AG10803 (cell line): ENCODE measurements at regions not wholly inside any gene's neighbourhood (a gene's known extent, or its start where the extent isn't known, plus 50 kb on each side); places are given as distances from the start of the nearest gene placed in this dataset.

ENCODE experiments used
- DNase-seq: peaks from one replicate; pipeline ENCODE4 v3.0.0; 2010; ENCODE audit warnings: low read depth
- H3K4me3 ChIP-seq: 2 replicates; pipeline ENCODE4 v1.5.1; 2011; ENCODE audit warnings: mild to moderate bottlenecking, low read length, control low read depth
- TF ChIP-seq, protein P1 (sequence below): conservative IDR thresholded peaks from 2 replicates; pipeline ENCODE4 v1.5.1; 2011; ENCODE audit warnings: mild to moderate bottlenecking, low read length, control low read depth, inconsistent platforms

- H3K4me3 ChIP-seq: no peak overlapping the region
- TF ChIP-seq, protein P1, sequence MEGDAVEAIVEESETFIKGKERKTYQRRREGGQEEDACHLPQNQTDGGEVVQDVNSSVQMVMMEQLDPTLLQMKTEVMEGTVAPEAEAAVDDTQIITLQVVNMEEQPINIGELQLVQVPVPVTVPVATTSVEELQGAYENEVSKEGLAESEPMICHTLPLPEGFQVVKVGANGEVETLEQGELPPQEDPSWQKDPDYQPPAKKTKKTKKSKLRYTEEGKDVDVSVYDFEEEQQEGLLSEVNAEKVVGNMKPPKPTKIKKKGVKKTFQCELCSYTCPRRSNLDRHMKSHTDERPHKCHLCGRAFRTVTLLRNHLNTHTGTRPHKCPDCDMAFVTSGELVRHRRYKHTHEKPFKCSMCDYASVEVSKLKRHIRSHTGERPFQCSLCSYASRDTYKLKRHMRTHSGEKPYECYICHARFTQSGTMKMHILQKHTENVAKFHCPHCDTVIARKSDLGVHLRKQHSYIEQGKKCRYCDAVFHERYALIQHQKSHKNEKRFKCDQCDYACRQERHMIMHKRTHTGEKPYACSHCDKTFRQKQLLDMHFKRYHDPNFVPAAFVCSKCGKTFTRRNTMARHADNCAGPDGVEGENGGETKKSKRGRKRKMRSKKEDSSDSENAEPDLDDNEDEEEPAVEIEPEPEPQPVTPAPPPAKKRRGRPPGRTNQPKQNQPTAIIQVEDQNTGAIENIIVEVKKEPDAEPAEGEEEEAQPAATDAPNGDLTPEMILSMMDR: no peak
- no peak for DNase-seq
These were observed 383.7 kb downstream of the TYW1 start for GRCh38 chr7:67380326-67380725.

DNA sequence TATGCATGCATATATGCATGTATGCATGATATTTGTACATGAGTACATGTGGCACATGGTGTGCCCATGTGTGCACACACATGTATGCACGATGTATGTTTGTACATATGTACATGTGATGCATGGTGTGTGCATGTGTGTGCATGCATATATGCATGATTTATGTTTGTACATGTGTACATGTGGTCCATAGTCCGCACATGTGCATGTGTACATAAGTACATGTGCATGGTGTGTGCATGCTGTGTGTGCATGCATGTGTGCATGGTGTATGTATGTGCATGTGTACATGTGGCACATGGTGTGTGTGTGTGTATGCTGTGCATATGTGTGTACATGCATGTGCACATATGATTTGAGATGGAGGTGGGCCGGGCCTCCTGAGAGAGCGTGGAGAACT, 384.2 kb downstream of the TYW1 start:
- H3K4me3 ChIP-seq: no peak overlapping the region
- TF ChIP-seq, protein P1: no peak
- no peak for DNase-seq

DNA sequence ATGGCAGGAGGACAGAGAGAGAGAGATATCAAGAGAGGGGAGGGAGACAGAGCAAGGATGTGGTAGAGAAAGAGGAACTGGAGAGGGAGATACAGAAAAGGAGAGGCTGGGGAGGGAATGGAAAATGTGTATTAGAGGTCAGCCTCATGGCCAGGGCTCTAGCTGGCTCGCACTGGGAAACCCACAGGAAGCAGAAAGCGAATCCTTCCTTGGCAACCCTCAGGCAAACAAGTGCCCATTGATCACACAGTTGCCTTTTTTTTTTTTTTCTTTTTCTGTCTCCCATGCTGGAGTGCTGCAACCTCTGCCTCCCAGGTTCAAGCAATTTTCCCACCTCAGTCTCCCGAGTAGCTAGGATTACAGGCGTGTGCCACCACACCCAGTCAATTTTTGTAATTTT, 391.2 kb downstream of the TYW1 start:
- TF ChIP-seq, protein P1: no peak
- no peak for DNase-seq
- H3K4me3 ChIP-seq: no peak overlapping the region

GRCh38 chr7:67391168-67391567, 394.5 kb downstream of the TYW1 start:
- TF ChIP-seq, protein P1: no peak
- no peak for DNase-seq
- no peak overlapping the region for H3K4me3 ChIP-seq

DNA sequence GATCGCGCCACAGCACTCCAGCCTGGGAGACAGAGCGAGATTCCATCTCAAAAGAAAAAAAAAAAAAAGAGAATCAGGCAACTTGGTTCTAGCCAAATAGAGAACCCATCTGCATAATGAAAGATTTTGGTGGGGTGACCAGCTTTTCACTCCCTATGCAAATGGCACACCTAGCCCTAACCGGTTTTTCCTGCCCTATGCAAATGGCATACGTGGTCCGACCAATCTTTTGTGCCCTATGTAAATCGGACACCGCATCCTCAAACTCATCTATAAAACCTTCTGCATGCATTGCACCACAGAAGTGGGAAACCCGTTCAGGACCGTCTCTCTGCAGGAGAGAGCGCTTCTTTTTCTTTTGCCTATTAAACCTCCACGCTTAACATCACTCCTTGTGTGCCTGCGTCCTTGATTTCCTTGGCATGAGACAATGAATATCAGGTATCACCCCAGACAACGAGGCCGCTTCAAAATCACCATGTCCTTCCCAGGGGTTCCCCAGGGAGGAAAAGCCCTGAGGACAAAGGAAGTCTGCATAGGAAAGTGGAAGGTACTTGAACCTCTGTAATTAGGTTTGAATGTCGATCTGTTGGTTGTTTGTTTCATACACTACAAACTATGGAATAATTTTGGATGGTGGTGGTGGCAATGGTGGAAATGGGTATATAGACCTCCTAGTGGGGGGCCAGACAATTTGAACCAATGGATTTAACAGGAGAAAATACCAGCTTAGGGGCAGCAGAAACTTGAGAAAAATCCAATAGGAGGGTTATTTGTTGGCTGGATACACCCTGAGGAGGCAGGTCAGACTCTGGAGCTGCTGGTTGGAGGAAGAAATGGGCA, 396.2 kb downstream of the TYW1 start:
- TF ChIP-seq, protein P1: no peak
- DNase-seq: no peak
- H3K4me3 ChIP-seq: no peak overlapping the region

DNA sequence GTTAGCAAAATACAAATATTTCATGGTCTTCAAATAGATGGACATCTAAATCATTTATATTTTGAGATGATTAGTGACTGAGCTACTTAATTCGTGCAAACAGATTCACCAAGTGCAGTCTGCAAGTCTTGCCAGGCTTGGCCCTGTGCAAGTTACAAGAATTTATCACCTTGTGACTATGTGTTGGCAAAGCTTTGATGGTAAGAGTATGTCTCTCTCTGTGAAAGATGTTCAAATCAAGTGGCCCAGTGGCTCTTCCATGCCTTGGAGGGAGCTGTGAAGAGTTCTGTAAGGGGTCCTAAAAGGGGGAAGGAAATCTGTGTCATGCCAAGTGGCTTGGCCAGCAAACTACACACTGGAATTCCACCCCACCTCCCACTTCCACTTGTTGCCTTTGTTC, 397.3 kb downstream of the TYW1 start:
- TF ChIP-seq, protein P1: no peak
- no peak overlapping the region for H3K4me3 ChIP-seq
- no peak for DNase-seq

- no peak overlapping the region for H3K4me3 ChIP-seq
- TF ChIP-seq, protein P1: no peak
- DNase-seq: no peak
These were observed 402.3 kb downstream of the TYW1 start for GRCh38 chr7:67398916-67399315.
